Fibroblast of lung (primary cell): ENCODE measurements at regions not wholly inside any gene's neighbourhood (a gene's known extent, or its start where the extent isn't known, plus 50 kb on each side); places are given as distances from the start of the nearest gene placed in this dataset.

Experiments
- DNase-seq, 2 donors: peaks; one replicate each; pipeline versions ENCODE4 v3.0.0 to v3.0.0-alpha.2; 2010; ENCODE audit warnings: low read depth in 2 of 2
- H2AFZ ChIP-seq: 2 replicates; pipeline ENCODE4 v1.5.1; 2012; ENCODE audit warnings: low read length, control low read depth, inconsistent platforms
- H3K27ac ChIP-seq: 2 replicates; pipeline ENCODE4 v1.5.1; 2011; ENCODE audit warnings: low read length, control low read depth; ENCODE audit not compliant: insufficient read depth
- H3K27me3 ChIP-seq: 2 replicates; pipeline ENCODE4 v1.5.1; 2011; ENCODE audit warnings: mild to moderate bottlenecking, low read length; ENCODE audit not compliant: control insufficient read depth, insufficient read depth
- H3K36me3 ChIP-seq: 2 replicates; pipeline ENCODE4 v1.5.1; 2011; ENCODE audit warnings: low read length; ENCODE audit not compliant: control insufficient read depth, insufficient read depth
- H3K4me1 ChIP-seq: 2 replicates; pipeline ENCODE4 v1.5.1; 2011; ENCODE audit warnings: low read length; ENCODE audit not compliant: control insufficient read depth, insufficient read depth; ENCODE audit errors: extremely low read depth
- H3K4me2 ChIP-seq: 2 replicates; pipeline ENCODE4 v1.5.1; 2011; ENCODE audit warnings: low read length, control low read depth; ENCODE audit not compliant: insufficient read depth; ENCODE audit errors: extremely low read depth
- H3K4me3 ChIP-seq, 4 experiments: fragments of 200-600 bp in 1 of 4; sonication (generic) in 1 of 4; replicated peaks in 1 of 4; 2 replicates each; pipeline ENCODE4 v1.5.1; 2011 to 2016; ENCODE audit warnings: low read length in 4 of 4, low read depth in 3 of 4, mild to moderate bottlenecking in 3 of 4, control low read depth in 2 of 4, inconsistent platforms in 1 of 4, mixed read lengths in 1 of 4; ENCODE audit not compliant: insufficient read depth in 1 of 4; ENCODE audit errors: control extremely low read depth in 1 of 4
- H3K79me2 ChIP-seq: 2 replicates; pipeline ENCODE4 v1.5.1; 2012; ENCODE audit warnings: mild to moderate bottlenecking, low read length, inconsistent platforms; ENCODE audit not compliant: control insufficient read depth, insufficient read depth
- H3K9ac ChIP-seq: 2 replicates; pipeline ENCODE4 v1.5.1; 2011; ENCODE audit warnings: mild to moderate bottlenecking, low read length, control low read depth; ENCODE audit not compliant: insufficient read depth
- H3K9me3 ChIP-seq: 2 replicates; pipeline ENCODE4 v1.5.1; 2012; ENCODE audit warnings: low read depth, low read length; ENCODE audit not compliant: control insufficient read depth, insufficient read depth
- H4K20me1 ChIP-seq: 2 replicates; pipeline ENCODE4 v1.5.1; 2011; ENCODE audit warnings: low read length; ENCODE audit not compliant: control insufficient read depth, insufficient read depth; ENCODE audit errors: extremely low read depth
- EZH2 ChIP-seq: IDR thresholded peaks from 2 replicates; pipeline ENCODE4 v1.5.1; 2012; ENCODE audit warnings: low read length, control low read depth, mild to moderate bottlenecking; ENCODE audit errors: missing control alignments
- TF ChIP-seq, protein P1 (sequence below), 2 donors: IDR thresholded peaks in 1 of 2; conservative IDR thresholded peaks in 1 of 2; 1 replicate in 1 of 2; 2 replicates in 1 of 2; pipeline ENCODE4 v1.5.1; 2011 to 2012; ENCODE audit warnings: low read length in 2 of 2, control low read depth in 1 of 2, inconsistent platforms in 1 of 2, low read depth in 1 of 2, mild to moderate bottlenecking in 1 of 2

- Histone ChIP-seq H3K4me3 (no peak overlapping the region), H3K36me3 (no peaks in the 10 kb centered on the region), H3K27ac (no peak overlapping the region), H3K4me1 (peaks cover 19% of the 10 kb centered on the region), H3K79me2 (no peaks in the 10 kb centered on the region), H3K27me3 (no peaks in the 10 kb centered on the region), H4K20me1 (no peaks in the 10 kb centered on the region), H3K9ac (no peak overlapping the region), H3K9me3 (peaks cover 1% of the 10 kb centered on the region), H3K4me2 (no peak overlapping the region), H2AFZ (no peak overlapping the region)
- peak in 1 of 2 donors; percentile 28 for DNase-seq
- TF ChIP-seq EZH2: no peak
- TF ChIP-seq, protein P1, sequence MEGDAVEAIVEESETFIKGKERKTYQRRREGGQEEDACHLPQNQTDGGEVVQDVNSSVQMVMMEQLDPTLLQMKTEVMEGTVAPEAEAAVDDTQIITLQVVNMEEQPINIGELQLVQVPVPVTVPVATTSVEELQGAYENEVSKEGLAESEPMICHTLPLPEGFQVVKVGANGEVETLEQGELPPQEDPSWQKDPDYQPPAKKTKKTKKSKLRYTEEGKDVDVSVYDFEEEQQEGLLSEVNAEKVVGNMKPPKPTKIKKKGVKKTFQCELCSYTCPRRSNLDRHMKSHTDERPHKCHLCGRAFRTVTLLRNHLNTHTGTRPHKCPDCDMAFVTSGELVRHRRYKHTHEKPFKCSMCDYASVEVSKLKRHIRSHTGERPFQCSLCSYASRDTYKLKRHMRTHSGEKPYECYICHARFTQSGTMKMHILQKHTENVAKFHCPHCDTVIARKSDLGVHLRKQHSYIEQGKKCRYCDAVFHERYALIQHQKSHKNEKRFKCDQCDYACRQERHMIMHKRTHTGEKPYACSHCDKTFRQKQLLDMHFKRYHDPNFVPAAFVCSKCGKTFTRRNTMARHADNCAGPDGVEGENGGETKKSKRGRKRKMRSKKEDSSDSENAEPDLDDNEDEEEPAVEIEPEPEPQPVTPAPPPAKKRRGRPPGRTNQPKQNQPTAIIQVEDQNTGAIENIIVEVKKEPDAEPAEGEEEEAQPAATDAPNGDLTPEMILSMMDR (conservative IDR thresholded peaks at IDR 0.05 in 1 of 2, IDR thresholded peaks at IDR 0.05 in 1 of 2; ENCODE audit: low read depth in 1 of 2, low read length in 2 of 2): no peak
Observed at GRCh38 chr3:16085410-16085809, 89.1 kb upstream of the GALNT15 start.

GRCh38 chr3:16085884-16086608 is 88.4 kb upstream of the GALNT15 start:
- Histone ChIP-seq H3K4me3 (no peak overlapping the region), H3K4me2 (no peak overlapping the region), H4K20me1 (no peaks in the 10 kb centered on the region), H3K27me3 (no peaks in the 10 kb centered on the region), H3K4me1 (peaks cover 25% of the 10 kb centered on the region), H3K36me3 (no peaks in the 10 kb centered on the region), H2AFZ (no peak overlapping the region), H3K27ac (no peak overlapping the region), H3K9me3 (peaks cover 1% of the 10 kb centered on the region), H3K79me2 (no peaks in the 10 kb centered on the region), H3K9ac (no peak overlapping the region)
- peak; percentile 40 to 75 for DNase-seq
- TF ChIP-seq, protein P1 (conservative IDR thresholded peaks at IDR 0.05 in 1 of 2, IDR thresholded peaks at IDR 0.05 in 1 of 2; ENCODE audit: low read depth in 1 of 2, low read length in 2 of 2): no peak
- no peak for TF ChIP-seq EZH2

DNA sequence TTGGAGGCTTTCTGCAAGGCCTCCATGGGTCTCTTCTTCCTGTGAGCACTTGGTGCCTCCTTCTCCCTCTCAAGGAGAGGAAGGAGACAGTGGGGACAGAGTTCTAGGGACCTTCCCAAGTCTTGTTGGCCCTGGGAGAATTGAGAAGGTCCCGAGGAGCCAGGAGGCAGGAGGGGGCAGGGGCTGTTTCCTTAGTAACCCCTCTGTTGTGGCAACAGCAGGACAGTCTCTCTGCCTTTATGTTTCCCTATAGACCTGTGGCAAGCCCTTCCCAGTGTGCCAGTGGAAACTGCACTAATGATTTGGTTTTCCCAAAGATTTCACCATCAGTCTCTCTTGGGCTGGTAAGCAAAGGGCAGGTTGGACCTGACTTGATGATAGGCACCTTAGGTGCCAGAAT is 87.8 kb upstream of the GALNT15 start:
- Histone ChIP-seq H4K20me1 (no peaks in the 10 kb centered on the region), H3K79me2 (no peaks in the 10 kb centered on the region), H3K9ac (no peak overlapping the region), H3K27me3 (no peaks in the 10 kb centered on the region), H2AFZ (no peak overlapping the region), H3K4me1 (peaks cover 31% of the 10 kb centered on the region), H3K4me2 (no peak overlapping the region), H3K36me3 (no peaks in the 10 kb centered on the region), H3K9me3 (no peaks in the 10 kb centered on the region), H3K4me3 (no peak overlapping the region), H3K27ac (no peak overlapping the region)
- TF ChIP-seq EZH2: no peak
- TF ChIP-seq, protein P1 (conservative IDR thresholded peaks at IDR 0.05 in 1 of 2, IDR thresholded peaks at IDR 0.05 in 1 of 2; ENCODE audit: low read depth in 1 of 2, low read length in 2 of 2): no peak
- DNase-seq: no peak
